ENCODE measurements at regions not wholly inside any gene's neighbourhood (a gene's known extent, or its start where the extent isn't known, plus 50 kb on each side); places are given as distances from the start of the nearest gene placed in this dataset.

GRCh38 chr5:167916706-167917105 is 374.7 kb upstream of the WWC1 start:
- no peak for DNase-seq (ENCODE audit: low spot score)

More at GRCh38 chr5:167916706-167917105, 374.7 kb upstream of the WWC1 start:
- TF ChIP-seq NR2F2 (IDR thresholded peaks at IDR 0.05) (no peak), HNF4A (conservative IDR thresholded peaks at IDR 0.05) (no peak), YY1 (IDR thresholded peaks at IDR 0.05) (no peak), GABPA (IDR thresholded peaks at IDR 0.05 in 1 of 2, conservative IDR thresholded peaks at IDR 0.05 in 1 of 2) (no peak), RXRA (IDR thresholded peaks at IDR 0.05) (no peak), TAF1 (conservative IDR thresholded peaks at IDR 0.05) (no peak), JUND (IDR thresholded peaks at IDR 0.05) (no peak), ZBTB33 (IDR thresholded peaks at IDR 0.05) (no peak), FOXA2 (IDR thresholded peaks at IDR 0.05) (no peak), FOXA1 (IDR thresholded peaks at IDR 0.05) (no peak), CTCF (IDR thresholded peaks at IDR 0.05; ENCODE audit: low read depth, low read length, missing input control) (no peak), EGR1 (IDR thresholded peaks at IDR 0.05; ENCODE audit: low read depth in 2 of 2) (no peak), SP1 (IDR thresholded peaks at IDR 0.05) (no peak), HNF4G (IDR thresholded peaks at IDR 0.05) (no peak)
- TF ChIP-seq, protein P1, sequence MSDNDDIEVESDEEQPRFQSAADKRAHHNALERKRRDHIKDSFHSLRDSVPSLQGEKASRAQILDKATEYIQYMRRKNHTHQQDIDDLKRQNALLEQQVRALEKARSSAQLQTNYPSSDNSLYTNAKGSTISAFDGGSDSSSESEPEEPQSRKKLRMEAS (IDR thresholded peaks at IDR 0.05) = no peak
- TF ChIP-seq, protein P2, sequence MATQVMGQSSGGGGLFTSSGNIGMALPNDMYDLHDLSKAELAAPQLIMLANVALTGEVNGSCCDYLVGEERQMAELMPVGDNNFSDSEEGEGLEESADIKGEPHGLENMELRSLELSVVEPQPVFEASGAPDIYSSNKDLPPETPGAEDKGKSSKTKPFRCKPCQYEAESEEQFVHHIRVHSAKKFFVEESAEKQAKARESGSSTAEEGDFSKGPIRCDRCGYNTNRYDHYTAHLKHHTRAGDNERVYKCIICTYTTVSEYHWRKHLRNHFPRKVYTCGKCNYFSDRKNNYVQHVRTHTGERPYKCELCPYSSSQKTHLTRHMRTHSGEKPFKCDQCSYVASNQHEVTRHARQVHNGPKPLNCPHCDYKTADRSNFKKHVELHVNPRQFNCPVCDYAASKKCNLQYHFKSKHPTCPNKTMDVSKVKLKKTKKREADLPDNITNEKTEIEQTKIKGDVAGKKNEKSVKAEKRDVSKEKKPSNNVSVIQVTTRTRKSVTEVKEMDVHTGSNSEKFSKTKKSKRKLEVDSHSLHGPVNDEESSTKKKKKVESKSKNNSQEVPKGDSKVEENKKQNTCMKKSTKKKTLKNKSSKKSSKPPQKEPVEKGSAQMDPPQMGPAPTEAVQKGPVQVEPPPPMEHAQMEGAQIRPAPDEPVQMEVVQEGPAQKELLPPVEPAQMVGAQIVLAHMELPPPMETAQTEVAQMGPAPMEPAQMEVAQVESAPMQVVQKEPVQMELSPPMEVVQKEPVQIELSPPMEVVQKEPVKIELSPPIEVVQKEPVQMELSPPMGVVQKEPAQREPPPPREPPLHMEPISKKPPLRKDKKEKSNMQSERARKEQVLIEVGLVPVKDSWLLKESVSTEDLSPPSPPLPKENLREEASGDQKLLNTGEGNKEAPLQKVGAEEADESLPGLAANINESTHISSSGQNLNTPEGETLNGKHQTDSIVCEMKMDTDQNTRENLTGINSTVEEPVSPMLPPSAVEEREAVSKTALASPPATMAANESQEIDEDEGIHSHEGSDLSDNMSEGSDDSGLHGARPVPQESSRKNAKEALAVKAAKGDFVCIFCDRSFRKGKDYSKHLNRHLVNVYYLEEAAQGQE (IDR thresholded peaks at IDR 0.05) = no peak
- H3K4me3 ChIP-seq (ENCODE audit: low read depth in 1 of 3, low read length in 3 of 3) = no peak overlapping the region
- H3K4me1 ChIP-seq (ENCODE audit: control insufficient read depth in 4 of 4, insufficient read depth in 4 of 4, low read length in 3 of 4) = no peaks in the 10 kb centered on the region
- no peak overlapping the region for H3K9ac ChIP-seq (ENCODE audit: low read depth in 1 of 2, low read length in 2 of 2)
- H3K27me3 ChIP-seq (ENCODE audit: control insufficient read depth in 4 of 4, insufficient read depth in 4 of 4, low read length in 3 of 4) = no peaks in the 10 kb centered on the region
- H3K9me3 ChIP-seq (ENCODE audit: control insufficient read depth in 4 of 4, low read length in 3 of 4) = no peaks in the 10 kb centered on the region
- no peaks in the 10 kb centered on the region for H3K36me3 ChIP-seq (ENCODE audit: control insufficient read depth in 4 of 4, insufficient read depth in 3 of 4, low read depth in 1 of 4, low read length in 3 of 4)
- 42% methylated on average over 4 of the region's 4 CpGs for WGBS
- H3K27ac ChIP-seq (ENCODE audit: low read depth in 1 of 2, low read length in 2 of 2) = no peak overlapping the region

Measured in liver (tissue), 8 donors.